Breast epithelium (tissue), 3 donors: ENCODE measurements at regions not wholly inside any gene's neighbourhood (a gene's known extent, or its start where the extent isn't known, plus 50 kb on each side); places are given as distances from the start of the nearest gene placed in this dataset.

ENCODE experiments used
- POLR2A ChIP-seq: fragments of 450-650 bp; IDR thresholded peaks from one replicate; pipeline ENCODE4 v1.6.1; 2016; ENCODE audit warnings: antibody characterized with exemption, mild to moderate bottlenecking, moderate library complexity
- TF ChIP-seq, protein P1 (sequence below), 3 donors: fragments of 450-650 bp; IDR thresholded peaks; one replicate each; pipeline ENCODE4 v1.5.1; 2016 to 2017; ENCODE audit warnings: antibody characterized with exemption in 3 of 3, mild to moderate bottlenecking in 3 of 3, moderate library complexity in 3 of 3

GRCh38 chr4:126935801-126936200 lies 697.0 kb upstream of the INTU start:
- TF ChIP-seq POLR2A = no peak
- TF ChIP-seq, protein P1, sequence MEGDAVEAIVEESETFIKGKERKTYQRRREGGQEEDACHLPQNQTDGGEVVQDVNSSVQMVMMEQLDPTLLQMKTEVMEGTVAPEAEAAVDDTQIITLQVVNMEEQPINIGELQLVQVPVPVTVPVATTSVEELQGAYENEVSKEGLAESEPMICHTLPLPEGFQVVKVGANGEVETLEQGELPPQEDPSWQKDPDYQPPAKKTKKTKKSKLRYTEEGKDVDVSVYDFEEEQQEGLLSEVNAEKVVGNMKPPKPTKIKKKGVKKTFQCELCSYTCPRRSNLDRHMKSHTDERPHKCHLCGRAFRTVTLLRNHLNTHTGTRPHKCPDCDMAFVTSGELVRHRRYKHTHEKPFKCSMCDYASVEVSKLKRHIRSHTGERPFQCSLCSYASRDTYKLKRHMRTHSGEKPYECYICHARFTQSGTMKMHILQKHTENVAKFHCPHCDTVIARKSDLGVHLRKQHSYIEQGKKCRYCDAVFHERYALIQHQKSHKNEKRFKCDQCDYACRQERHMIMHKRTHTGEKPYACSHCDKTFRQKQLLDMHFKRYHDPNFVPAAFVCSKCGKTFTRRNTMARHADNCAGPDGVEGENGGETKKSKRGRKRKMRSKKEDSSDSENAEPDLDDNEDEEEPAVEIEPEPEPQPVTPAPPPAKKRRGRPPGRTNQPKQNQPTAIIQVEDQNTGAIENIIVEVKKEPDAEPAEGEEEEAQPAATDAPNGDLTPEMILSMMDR (IDR thresholded peaks at IDR 0.05) = no peak
